PC-9 (cell line): ENCODE measurements at regions not wholly inside any gene's neighbourhood (a gene's known extent, or its start where the extent isn't known, plus 50 kb on each side); places are given as distances from the start of the nearest gene placed in this dataset.

ENCODE experiments used
- BruUV-seq: library from RNA; stranded (reverse); fragments of 400-500 nt; replicated peaks from 2 replicates; lab custom pipeline; 2021; lab: Mats Ljungman, UMichigan
- CTCF ChIA-PET: fragments of 300-600 bp; sonication (Branson Sonifier 250); formaldehyde crosslinking; loops from one replicate; lab custom pipeline; 2022; ENCODE audit warnings: antibody characterized with exemption; lab: Charles Lee
- POLR2A ChIA-PET: fragments of 300-600 bp; sonication (Branson Sonifier 250); formaldehyde crosslinking; loops from one replicate; lab custom pipeline; 2022; ENCODE audit warnings: antibody characterized with exemption; ENCODE audit not compliant: unreplicated experiment; lab: Charles Lee
- DNase-seq, 2 experiments: peaks; one replicate each; pipeline versions ENCODE4 v3.0.0 to v3.0.0-alpha.2; 2015 to 2022; ENCODE audit warnings: mixed read lengths in 1 of 2
- H2AFZ ChIP-seq: fragments of 200-600 bp; sonication (generic); 2 replicates; pipeline ENCODE4 v1.8.1; 2017; ENCODE audit warnings: antibody characterized with exemption
- H3F3A ChIP-seq: fragments of 200-600 bp; sonication (generic); 2 replicates; pipeline ENCODE4 v1.8.1; 2017; ENCODE audit warnings: antibody characterized with exemption, mild to moderate bottlenecking, low read depth; ENCODE audit not compliant: insufficient read depth
- H3K27ac ChIP-seq: fragments of 200-600 bp; sonication (generic); 2 replicates; pipeline ENCODE4 v1.6.1; 2016; ENCODE audit warnings: mixed run types
- H3K27me3 ChIP-seq: fragments of 200-600 bp; sonication (generic); 2 replicates; pipeline ENCODE4 v1.6.1; 2016; ENCODE audit warnings: low read depth, mixed run types; ENCODE audit not compliant: insufficient read depth
- H3K36me3 ChIP-seq: fragments of 200-600 bp; sonication (generic); 2 replicates; pipeline ENCODE4 v1.6.1; 2016; ENCODE audit warnings: low read depth, mixed run types
- H3K4me1 ChIP-seq: fragments of 200-600 bp; sonication (generic); replicated peaks from 2 replicates; pipeline ENCODE4 v1.6.1; 2016; ENCODE audit warnings: mixed run types; ENCODE audit not compliant: insufficient read depth
- H3K4me2 ChIP-seq: fragments of 200-600 bp; sonication (generic); 2 replicates; pipeline ENCODE4 v1.6.1; 2017; ENCODE audit warnings: mixed run types
- H3K4me3 ChIP-seq: fragments of 200-600 bp; sonication (generic); 2 replicates; pipeline ENCODE4 v1.6.1; 2016; ENCODE audit warnings: mixed run types
- H3K79me2 ChIP-seq: fragments of 200-600 bp; sonication (generic); 2 replicates; pipeline ENCODE4 v1.6.1; 2017; ENCODE audit warnings: low read depth, mixed run types
- H3K9me2 ChIP-seq: fragments of 200-600 bp; sonication (generic); 2 replicates; pipeline ENCODE4 v1.8.1; 2017; ENCODE audit warnings: mild to moderate bottlenecking; ENCODE audit not compliant: insufficient read depth
- H3K9me3 ChIP-seq: fragments of 200-600 bp; sonication (generic); 2 replicates; pipeline ENCODE4 v1.8.1; 2016; ENCODE audit warnings: low read depth; ENCODE audit not compliant: insufficient read depth
- H4K20me1 ChIP-seq: fragments of 200-600 bp; sonication (generic); 2 replicates; pipeline ENCODE4 v1.8.1; 2017; ENCODE audit not compliant: insufficient read depth
- EZH2 ChIP-seq: fragments of 200-600 bp; sonication (generic); IDR thresholded peaks from 2 replicates; pipeline ENCODE4 v1.8.0; 2017; ENCODE audit warnings: antibody characterized with exemption, low read depth
- intact Hi-C: fragments of 100-400 bp; cut with micrococcal nuclease; formaldehyde crosslinking; loops from one replicate; pipeline ENCODE4 v1.10.0; 2022; ENCODE audit not compliant: unreplicated experiment
- TF ChIP-seq, protein P1 (sequence below): fragments of 200-600 bp; sonication (generic); conservative IDR thresholded peaks from 2 replicates; pipeline ENCODE4 v1.6.1; 2017; ENCODE audit warnings: mixed run types, antibody characterized with exemption, mild to moderate bottlenecking, moderate library complexity

DNA sequence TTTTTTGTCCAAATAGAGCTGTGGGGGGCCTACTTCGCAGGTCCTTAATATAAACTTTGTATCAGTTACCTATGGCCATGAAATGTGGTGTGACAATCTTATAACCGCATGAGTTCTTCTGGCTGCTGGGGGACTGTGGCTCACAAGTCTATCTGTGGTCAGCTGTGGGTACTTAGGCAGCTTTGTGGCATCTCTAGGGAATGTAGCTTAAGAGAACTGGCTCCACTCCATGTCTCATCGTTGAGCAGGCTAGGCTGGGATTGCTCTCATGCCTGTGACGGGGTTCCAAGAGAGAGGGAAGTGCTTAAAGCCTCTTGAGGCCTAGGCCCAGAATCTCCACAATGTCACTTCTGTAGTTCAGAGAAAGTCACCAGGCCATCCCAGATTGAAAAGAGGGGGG, 140.5 kb downstream of the BTBD3 start:
- Histone ChIP-seq H3K27ac (no peak overlapping the region), H3K4me3 (no peak overlapping the region), H3K79me2 (no peaks in the 10 kb centered on the region), H3F3A (no peaks in the 10 kb centered on the region), H3K36me3 (no peaks in the 10 kb centered on the region), H4K20me1 (no peaks in the 10 kb centered on the region; the same call in 1 of the 2 replicates), H3K9me3 (no peaks in the 10 kb centered on the region), H2AFZ (no peak overlapping the region), H3K27me3 (no peaks in the 10 kb centered on the region), H3K4me1 (0 out of 2 replicates have a peak, but pooled peaks cover 3% of the 10 kb centered on the region), H3K4me2 (no peak overlapping the region), H3K9me2 (no peaks in the 10 kb centered on the region)
- no peak for DNase-seq
- POLR2A ChIA-PET, result no interaction called here
- BruUV-seq, result no TSS peak
- intact Hi-C loops, result no loop called here
- CTCF ChIA-PET, result no interaction called here
- TF ChIP-seq, protein P1, sequence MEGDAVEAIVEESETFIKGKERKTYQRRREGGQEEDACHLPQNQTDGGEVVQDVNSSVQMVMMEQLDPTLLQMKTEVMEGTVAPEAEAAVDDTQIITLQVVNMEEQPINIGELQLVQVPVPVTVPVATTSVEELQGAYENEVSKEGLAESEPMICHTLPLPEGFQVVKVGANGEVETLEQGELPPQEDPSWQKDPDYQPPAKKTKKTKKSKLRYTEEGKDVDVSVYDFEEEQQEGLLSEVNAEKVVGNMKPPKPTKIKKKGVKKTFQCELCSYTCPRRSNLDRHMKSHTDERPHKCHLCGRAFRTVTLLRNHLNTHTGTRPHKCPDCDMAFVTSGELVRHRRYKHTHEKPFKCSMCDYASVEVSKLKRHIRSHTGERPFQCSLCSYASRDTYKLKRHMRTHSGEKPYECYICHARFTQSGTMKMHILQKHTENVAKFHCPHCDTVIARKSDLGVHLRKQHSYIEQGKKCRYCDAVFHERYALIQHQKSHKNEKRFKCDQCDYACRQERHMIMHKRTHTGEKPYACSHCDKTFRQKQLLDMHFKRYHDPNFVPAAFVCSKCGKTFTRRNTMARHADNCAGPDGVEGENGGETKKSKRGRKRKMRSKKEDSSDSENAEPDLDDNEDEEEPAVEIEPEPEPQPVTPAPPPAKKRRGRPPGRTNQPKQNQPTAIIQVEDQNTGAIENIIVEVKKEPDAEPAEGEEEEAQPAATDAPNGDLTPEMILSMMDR, result no peak

DNA sequence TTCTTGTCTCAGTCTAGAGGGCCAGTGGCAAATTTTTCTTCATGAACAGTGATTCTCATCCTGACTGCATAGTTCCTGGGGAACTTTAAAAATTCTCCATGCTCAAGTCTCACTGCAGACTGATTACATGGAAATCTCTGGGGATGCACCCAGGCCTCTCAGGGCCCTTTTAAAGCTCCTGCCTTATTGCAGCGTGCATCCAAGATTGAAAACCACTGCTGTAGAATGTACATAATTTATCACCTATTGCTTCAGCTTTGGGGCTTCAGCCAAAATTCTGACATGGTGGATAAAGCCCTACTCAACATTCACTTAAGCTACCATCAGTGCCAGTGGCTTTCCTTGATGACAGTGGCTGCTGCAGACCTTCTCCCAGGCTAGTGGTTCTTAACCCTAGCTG, 143.8 kb downstream of the BTBD3 start:
- Histone ChIP-seq H3K4me3 (no peak overlapping the region), H2AFZ (no peak overlapping the region), H3K4me2 (no peak overlapping the region), H4K20me1 (no peaks in the 10 kb centered on the region), H3K9me3 (no peaks in the 10 kb centered on the region), H3K36me3 (no peaks in the 10 kb centered on the region), H3F3A (no peaks in the 10 kb centered on the region), H3K9me2 (no peaks in the 10 kb centered on the region), H3K27me3 (no peaks in the 10 kb centered on the region), H3K27ac (no peak overlapping the region), H3K4me1 (no peaks in the 10 kb centered on the region), H3K79me2 (no peaks in the 10 kb centered on the region)
- POLR2A ChIA-PET, result no interaction called here
- TF ChIP-seq EZH2, result no peak
- TF ChIP-seq, protein P1, result no peak
- CTCF ChIA-PET, result no interaction called here
- intact Hi-C loops, result no loop called here
- BruUV-seq, result no TSS peak
- DNase-seq, result no peak

DNA sequence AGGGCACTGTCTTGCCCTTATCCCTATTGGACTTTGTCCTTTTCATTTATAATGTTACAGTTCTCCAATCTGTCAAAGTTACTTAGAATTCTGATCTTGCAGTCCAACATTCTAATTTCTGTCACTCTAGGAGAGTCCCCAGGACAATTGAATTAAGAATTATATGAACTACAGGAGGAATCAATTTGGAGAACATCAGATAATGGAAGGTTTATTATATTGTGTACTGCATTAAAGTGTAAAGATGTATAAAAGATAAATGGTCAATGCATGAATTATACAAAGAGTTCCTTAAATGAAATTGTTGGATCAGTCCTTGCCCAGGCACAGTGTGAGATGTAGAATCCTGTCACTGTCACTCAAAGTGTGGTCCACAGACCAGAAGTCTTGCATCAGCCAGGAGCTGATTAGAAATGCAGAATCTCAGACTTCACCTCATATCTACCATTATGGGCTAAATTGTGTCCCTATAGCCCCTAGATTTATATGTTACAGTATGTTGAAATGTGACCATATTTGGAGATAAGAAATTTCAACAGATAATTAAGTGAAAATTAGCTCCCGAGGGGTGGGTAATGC, 145.5 kb downstream of the BTBD3 start:
- DNase-seq, result no peak
- Histone ChIP-seq H3K27me3 (no peaks in the 10 kb centered on the region), H3K27ac (no peak overlapping the region), H3F3A (no peaks in the 10 kb centered on the region), H3K4me3 (no peak overlapping the region), H3K36me3 (no peaks in the 10 kb centered on the region), H3K4me1 (no peaks in the 10 kb centered on the region), H3K9me2 (no peaks in the 10 kb centered on the region), H2AFZ (no peak overlapping the region), H3K79me2 (no peaks in the 10 kb centered on the region), H3K4me2 (no peak overlapping the region), H4K20me1 (no peaks in the 10 kb centered on the region), H3K9me3 (no peaks in the 10 kb centered on the region)
- ChIA-PET CTCF (no interaction called here), POLR2A (no interaction called here)
- intact Hi-C loops, result no loop called here
- TF ChIP-seq, protein P1, result no peak
- no peak for TF ChIP-seq EZH2
- no TSS peak for BruUV-seq
